H1 (cell line): ENCODE measurements at regions not wholly inside any gene's neighbourhood (a gene's known extent, or its start where the extent isn't known, plus 50 kb on each side); places are given as distances from the start of the nearest gene placed in this dataset.

Experiments
- EZH2 ChIP-seq: fragments of 200-600 bp; sonication (generic); IDR thresholded peaks from 2 replicates; pipeline ENCODE4 v1.7.1; 2012; ENCODE audit warnings: low read depth, mild to moderate bottlenecking, moderate library complexity, low read length, inconsistent platforms; ENCODE audit not compliant: severe bottlenecking
- SRF ChIP-seq: IDR thresholded peaks from 2 replicates; pipeline ENCODE4 v1.6.1; 2011; ENCODE audit warnings: mild to moderate bottlenecking, low read depth, low read length, moderate library complexity
- USF2 ChIP-seq: IDR thresholded peaks from 2 replicates; pipeline ENCODE4 v1.6.1; 2011; ENCODE audit warnings: low read length, improper control_type of control experiment

- TF ChIP-seq SRF = no peak
- TF ChIP-seq USF2 = no peak
- no peak for TF ChIP-seq EZH2
Measured at GRCh38 chr7:131234719-131235488, 92.8 kb upstream of the MKLN1 start.
